ENCODE measurements at regions not wholly inside any gene's neighbourhood (a gene's known extent, or its start where the extent isn't known, plus 50 kb on each side); places are given as distances from the start of the nearest gene placed in this dataset.

- Histone ChIP-seq H3K9ac (ENCODE audit: low read depth, low read length, poor library complexity, severe bottlenecking) (no peak overlapping the region), H3F3A (ENCODE audit: low read depth) (no peaks in the 10 kb centered on the region), H3K27me3 (ENCODE audit: insufficient read depth, low read length, poor library complexity, severe bottlenecking) (no peaks in the 10 kb centered on the region), H3K9me2 (replicated peaks; ENCODE audit: low read depth, low read length) (no peaks in the 10 kb centered on the region), H3K4me1 (ENCODE audit: insufficient read depth, low read length, poor library complexity, severe bottlenecking) (no peaks in the 10 kb centered on the region), H2AFZ (ENCODE audit: low read length) (no peak overlapping the region), H3K4me3 (ENCODE audit: low read length, poor library complexity, severe bottlenecking) (no peak overlapping the region), H3K9me3 (ENCODE audit: insufficient read depth, low read depth, low read length) (no peaks in the 10 kb centered on the region), H3K36me3 (ENCODE audit: insufficient read depth, low read length) (no peaks in the 10 kb centered on the region), H3K79me2 (ENCODE audit: insufficient read depth, low read length) (no peaks in the 10 kb centered on the region), H3K4me2 (ENCODE audit: low read depth, low read length, poor library complexity, severe bottlenecking) (no peak overlapping the region), H4K20me1 (ENCODE audit: insufficient read depth, low read length, poor library complexity, severe bottlenecking) (no peaks in the 10 kb centered on the region)
- no peak for TF ChIP-seq EZH2phosphoT487 (IDR thresholded peaks at IDR 0.05; ENCODE audit: borderline replicate concordance)
- no peak for TF ChIP-seq CTCF (conservative IDR thresholded peaks at IDR 0.05; ENCODE audit: low read length)
Measured at GRCh38 chr9:3035579-3036332, 191.9 kb upstream of the PUM3 start.

- TF ChIP-seq EZH2phosphoT487 (IDR thresholded peaks at IDR 0.05; ENCODE audit: borderline replicate concordance) (no peak), CTCF (conservative IDR thresholded peaks at IDR 0.05; ENCODE audit: low read length) (no peak)
- no peaks in the 10 kb centered on the region for H3K4me1 ChIP-seq (ENCODE audit: insufficient read depth, low read length, poor library complexity, severe bottlenecking)
- H2AFZ ChIP-seq (ENCODE audit: low read length), result no peak overlapping the region
- H3K79me2 ChIP-seq (ENCODE audit: insufficient read depth, low read length), result no peaks in the 10 kb centered on the region
- H3K9ac ChIP-seq (ENCODE audit: low read depth, low read length, poor library complexity, severe bottlenecking), result no peak overlapping the region
- H3K27me3 ChIP-seq (ENCODE audit: insufficient read depth, low read length, poor library complexity, severe bottlenecking), result no peaks in the 10 kb centered on the region
- H3K9me3 ChIP-seq (ENCODE audit: insufficient read depth, low read depth, low read length), result no peaks in the 10 kb centered on the region
- no peaks in the 10 kb centered on the region for H4K20me1 ChIP-seq (ENCODE audit: insufficient read depth, low read length, poor library complexity, severe bottlenecking)
- no peaks in the 10 kb centered on the region for H3K9me2 ChIP-seq (replicated peaks; ENCODE audit: low read depth, low read length)
- no peak overlapping the region for H3K4me3 ChIP-seq (ENCODE audit: low read length, poor library complexity, severe bottlenecking)
- H3F3A ChIP-seq (ENCODE audit: low read depth), result no peaks in the 10 kb centered on the region
- H3K4me2 ChIP-seq (ENCODE audit: low read depth, low read length, poor library complexity, severe bottlenecking), result no peak overlapping the region
- no peaks in the 10 kb centered on the region for H3K36me3 ChIP-seq (ENCODE audit: insufficient read depth, low read length)
Measured at GRCh38 chr9:3032898-3033297, 189.0 kb upstream of the PUM3 start.

GRCh38 chr9:3028535-3028934, 184.6 kb upstream of the PUM3 start:
- no peak for TF ChIP-seq EZH2phosphoT487 (IDR thresholded peaks at IDR 0.05; ENCODE audit: borderline replicate concordance)
- no peak for TF ChIP-seq CTCF (conservative IDR thresholded peaks at IDR 0.05; ENCODE audit: low read length)
- Histone ChIP-seq H3K9ac (ENCODE audit: low read depth, low read length, poor library complexity, severe bottlenecking) (no peak overlapping the region), H3K36me3 (ENCODE audit: insufficient read depth, low read length) (no peaks in the 10 kb centered on the region), H3F3A (ENCODE audit: low read depth) (no peaks in the 10 kb centered on the region), H4K20me1 (ENCODE audit: insufficient read depth, low read length, poor library complexity, severe bottlenecking) (no peaks in the 10 kb centered on the region), H3K4me1 (ENCODE audit: insufficient read depth, low read length, poor library complexity, severe bottlenecking) (no peaks in the 10 kb centered on the region), H3K79me2 (ENCODE audit: insufficient read depth, low read length) (no peaks in the 10 kb centered on the region), H3K4me3 (ENCODE audit: low read length, poor library complexity, severe bottlenecking) (no peak overlapping the region), H3K27me3 (ENCODE audit: insufficient read depth, low read length, poor library complexity, severe bottlenecking) (no peaks in the 10 kb centered on the region), H3K4me2 (ENCODE audit: low read depth, low read length, poor library complexity, severe bottlenecking) (no peak overlapping the region), H3K9me3 (ENCODE audit: insufficient read depth, low read depth, low read length) (no peaks in the 10 kb centered on the region), H2AFZ (ENCODE audit: low read length) (no peak overlapping the region), H3K9me2 (replicated peaks; ENCODE audit: low read depth, low read length) (no peaks in the 10 kb centered on the region)

Measured in Loucy (cell line).